Fibroblast of peridontal ligament (primary cell): ENCODE measurements at regions not wholly inside any gene's neighbourhood (a gene's known extent, or its start where the extent isn't known, plus 50 kb on each side); places are given as distances from the start of the nearest gene placed in this dataset.
"Not testable (repeated sequence)": the region's sequence is repeated elsewhere in the genome, so short reads cannot be mapped to it uniquely, and the experiment has no call there.

Experiments used
- DNase-seq: peaks from one replicate; pipeline ENCODE4 v3.0.0-alpha.2; 2010; ENCODE audit errors: extremely low read depth

- DNase-seq: no peak
Measured at GRCh38 chr2:91839904-91840868, 3031.0 kb upstream of the TEKT4 start.

- not testable (repeated sequence) for DNase-seq
Measured at GRCh38 chr2:91842264-91842663, 3029.0 kb upstream of the TEKT4 start.

- not testable (repeated sequence) for DNase-seq
Measured at GRCh38 chr2:91842913-91843312, 3028.3 kb upstream of the TEKT4 start.

GRCh38 chr2:91843723-91844450, 3027.3 kb upstream of the TEKT4 start:
- DNase-seq: not testable (repeated sequence)

GRCh38 chr2:91844451-91844825, 3026.8 kb upstream of the TEKT4 start:
- not testable (repeated sequence) for DNase-seq

GRCh38 chr2:91846388-91846787, 3024.8 kb upstream of the TEKT4 start:
- DNase-seq: not testable (repeated sequence)

- not testable (repeated sequence) for DNase-seq
Measured at GRCh38 chr2:91851689-91852420, 3019.4 kb upstream of the TEKT4 start.

GRCh38 chr2:91856971-91857370, 3014.3 kb upstream of the TEKT4 start:
- not testable (repeated sequence) for DNase-seq

- not testable (repeated sequence) for DNase-seq
Measured at GRCh38 chr2:91857711-91858110, 3013.5 kb upstream of the TEKT4 start.

- DNase-seq: not testable (repeated sequence)
Measured at GRCh38 chr2:91871716-91872115, 2999.5 kb upstream of the TEKT4 start.

- not testable (repeated sequence) for DNase-seq
Measured at GRCh38 chr2:91873416-91873815, 2997.8 kb upstream of the TEKT4 start.

- not testable (repeated sequence) for DNase-seq
Measured at GRCh38 chr2:91877658-91878210, 2993.5 kb upstream of the TEKT4 start.

GRCh38 chr2:91895091-91895490, 2976.1 kb upstream of the TEKT4 start:
- DNase-seq: not testable (repeated sequence)

GRCh38 chr2:91917602-91918001, 2953.6 kb upstream of the TEKT4 start:
- not testable (repeated sequence) for DNase-seq
